IMR-90 (cell line): ENCODE measurements at regions not wholly inside any gene's neighbourhood (a gene's known extent, or its start where the extent isn't known, plus 50 kb on each side); places are given as distances from the start of the nearest gene placed in this dataset.

Source experiments
- ATAC-seq: fragments of 200-7000 bp; cut with Tn5 transposase; 2 replicates; pipeline ENCODE4 v1.9.1; 2020; ENCODE audit warnings: low read depth, mild to moderate bottlenecking, moderate library complexity
- BruUV-seq: library from RNA; stranded (reverse); fragments of 400-500 nt; replicated peaks from 2 replicates; lab custom pipeline; 2021; lab: Mats Ljungman, UMichigan
- CTCF ChIA-PET: fragments of 300-600 bp; formaldehyde crosslinking; extraction: SDS; loops from one replicate; lab custom pipeline; 2021; ENCODE audit warnings: antibody characterized with exemption; lab: Yijun Ruan, JAX
- POLR2A ChIA-PET: fragments of 300-600 bp; sonication (Branson Sonifier 250); formaldehyde crosslinking; loops from one replicate; lab custom pipeline; 2022; ENCODE audit warnings: antibody characterized with exemption; ENCODE audit not compliant: unreplicated experiment; lab: Charles Lee
- DNase-seq: peaks from one replicate; pipeline ENCODE4 v3.0.0; 2013
- H2AFZ ChIP-seq: replicated peaks from 2 replicates; pipeline ENCODE3; 2013; ENCODE audit warnings: low read length, mild to moderate bottlenecking; ENCODE audit not compliant: poor library complexity
- H2AK5ac ChIP-seq: 2 replicates; pipeline ENCODE4 v1.6.1; 2013; ENCODE audit warnings: low read depth, low read length, inconsistent platforms
- H2AK9ac ChIP-seq: replicated peaks from 2 replicates; pipeline ENCODE3; 2013; ENCODE audit warnings: mild to moderate bottlenecking, low read depth, low read length, moderate library complexity; ENCODE audit not compliant: poor library complexity
- H2BK120ac ChIP-seq: 2 replicates; pipeline ENCODE4 v1.6.1; 2013; ENCODE audit warnings: low read depth, low read length, inconsistent platforms
- H2BK15ac ChIP-seq: 3 replicates; pipeline ENCODE4 v1.6.1; 2013; ENCODE audit warnings: low read depth, low read length, inconsistent platforms
- H2BK20ac ChIP-seq: 2 replicates; pipeline ENCODE4 v1.6.1; 2013; ENCODE audit warnings: low read depth, mild to moderate bottlenecking, inconsistent platforms, low read length, moderate library complexity
- H2BK5ac ChIP-seq: 2 replicates; pipeline ENCODE4 v1.6.1; 2013; ENCODE audit warnings: mild to moderate bottlenecking, low read depth, low read length, inconsistent platforms; ENCODE audit not compliant: poor library complexity, severe bottlenecking
- H3K14ac ChIP-seq: replicated peaks from 2 replicates; pipeline ENCODE4 v1.6.1; 2013; ENCODE audit warnings: low read depth, low read length, inconsistent platforms
- H3K18ac ChIP-seq: 2 replicates; pipeline ENCODE4 v1.6.1; 2013; ENCODE audit warnings: low read depth, low read length, control low read depth
- H3K23ac ChIP-seq: 2 replicates; pipeline ENCODE4 v1.6.1; 2013; ENCODE audit warnings: low read depth, low read length, inconsistent platforms
- H3K27ac ChIP-seq: 2 replicates; pipeline ENCODE4 v1.5.1; 2013; ENCODE audit warnings: mild to moderate bottlenecking, control low read depth, low read length; ENCODE audit not compliant: insufficient read depth
- H3K27me3 ChIP-seq: 2 replicates; pipeline ENCODE4 v1.6.1; 2013; ENCODE audit warnings: low read length; ENCODE audit not compliant: control insufficient read depth, insufficient read depth
- H3K36me3 ChIP-seq: 2 replicates; pipeline ENCODE4 v1.6.1; 2013; ENCODE audit warnings: low read length, mixed read lengths; ENCODE audit not compliant: control insufficient read depth, insufficient read depth
- H3K4ac ChIP-seq: 2 replicates; pipeline ENCODE4 v1.6.1; 2013; ENCODE audit warnings: low read depth, low read length, inconsistent platforms
- H3K4me1 ChIP-seq: 2 replicates; pipeline ENCODE4 v1.6.1; 2013; ENCODE audit warnings: low read length, mixed read lengths; ENCODE audit not compliant: control insufficient read depth, insufficient read depth
- H3K4me2 ChIP-seq: 2 replicates; pipeline ENCODE4 v1.6.1; 2013; ENCODE audit warnings: low read depth, mild to moderate bottlenecking, control low read depth, low read length, moderate library complexity
- H3K4me3 ChIP-seq: 2 replicates; pipeline ENCODE4 v1.5.1; 2013; ENCODE audit warnings: low read depth, mild to moderate bottlenecking, control low read depth, low read length, moderate library complexity; ENCODE audit not compliant: insufficient read depth
- H3K56ac ChIP-seq: 2 replicates; pipeline ENCODE4 v1.6.1; 2013; ENCODE audit warnings: low read length, inconsistent platforms; ENCODE audit not compliant: insufficient read depth; ENCODE audit errors: extremely low read depth
- H3K79me1 ChIP-seq, 2 experiments: 2 replicates each; pipeline ENCODE4 v1.6.1; 2013; ENCODE audit warnings: low read length in 2 of 2, inconsistent platforms in 1 of 2, low read depth in 1 of 2
- H3K9ac ChIP-seq: 2 replicates; pipeline ENCODE4 v1.6.1; 2013; ENCODE audit warnings: low read depth, low read length, control low read depth
- H3K9me1 ChIP-seq: 2 replicates; pipeline ENCODE4 v1.6.1; 2013; ENCODE audit warnings: low read length, inconsistent platforms; ENCODE audit not compliant: insufficient read depth
- H3K9me3 ChIP-seq: 2 replicates; pipeline ENCODE4 v1.6.1; 2013; ENCODE audit warnings: low read length; ENCODE audit not compliant: control insufficient read depth, insufficient read depth
- H4K20me1 ChIP-seq: 2 replicates; pipeline ENCODE4 v1.6.1; 2013; ENCODE audit warnings: low read length, inconsistent platforms; ENCODE audit not compliant: insufficient read depth
- H4K5ac ChIP-seq: 2 replicates; pipeline ENCODE4 v1.6.1; 2013; ENCODE audit warnings: mild to moderate bottlenecking, low read depth, low read length, control low read depth
- H4K8ac ChIP-seq, 2 experiments: 2 replicates each; pipeline ENCODE4 v1.6.1; 2013; ENCODE audit warnings: low read depth in 2 of 2, low read length in 2 of 2, control low read depth in 1 of 2, inconsistent platforms in 1 of 2
- H4K91ac ChIP-seq: 2 replicates; pipeline ENCODE4 v1.6.1; 2013; ENCODE audit warnings: low read depth, low read length, inconsistent platforms; ENCODE audit not compliant: insufficient read depth
- BHLHE40 ChIP-seq: fragments of 150-350 bp; IDR thresholded peaks from 2 replicates; pipeline ENCODE4 v1.6.1; 2016; ENCODE audit warnings: mild to moderate bottlenecking, low read depth, low read length
- CEBPB ChIP-seq: IDR thresholded peaks from 2 replicates; pipeline ENCODE4 v1.6.1; 2012; ENCODE audit warnings: low read depth, low read length, improper control_type of control experiment
- FOS ChIP-seq: fragments of 150-350 bp; IDR thresholded peaks from 2 replicates; pipeline ENCODE4 v1.6.1; 2016; ENCODE audit warnings: low read depth, low read length
- MAFK ChIP-seq: IDR thresholded peaks from 2 replicates; pipeline ENCODE4 v1.6.1; 2012; ENCODE audit warnings: low read depth, low read length, improper control_type of control experiment
- MAZ ChIP-seq: IDR thresholded peaks from 2 replicates; pipeline ENCODE4 v1.6.1; 2012; ENCODE audit warnings: low read depth, mild to moderate bottlenecking, low read length, improper control_type of control experiment, moderate library complexity, borderline replicate concordance
- NFE2L2 ChIP-seq: fragments of 150-350 bp; IDR thresholded peaks from 2 replicates; pipeline ENCODE4 v1.6.1; 2016; ENCODE audit warnings: low read depth, mild to moderate bottlenecking, low read length
- POLR2A ChIP-seq: IDR thresholded peaks from 2 replicates; pipeline ENCODE4 v1.6.1; 2012; ENCODE audit warnings: mild to moderate bottlenecking, low read depth, low read length
- RAD21 ChIP-seq: IDR thresholded peaks from 2 replicates; pipeline ENCODE4 v1.6.1; 2012; ENCODE audit warnings: low read length, improper control_type of control experiment
- RCOR1 ChIP-seq: IDR thresholded peaks from 2 replicates; pipeline ENCODE4 v1.6.1; 2012; ENCODE audit warnings: mild to moderate bottlenecking, low read length, improper control_type of control experiment; ENCODE audit not compliant: insufficient replicate concordance
- RFX5 ChIP-seq: IDR thresholded peaks from 2 replicates; pipeline ENCODE4 v1.8.0; 2012; ENCODE audit warnings: low read depth, mild to moderate bottlenecking, low read length, moderate library complexity
- SMC3 ChIP-seq: fragments of 150-350 bp; IDR thresholded peaks from 2 replicates; pipeline ENCODE4 v1.6.1; 2016; ENCODE audit warnings: low read depth, mild to moderate bottlenecking, antibody characterized with exemption, low read length, moderate library complexity
- USF2 ChIP-seq: fragments of 150-350 bp; IDR thresholded peaks from 2 replicates; pipeline ENCODE4 v1.6.1; 2017; ENCODE audit warnings: mild to moderate bottlenecking, antibody characterized with exemption, low read length, low read depth
- WGBS, 2 experiments: methylation state at CpG; one replicate each; pipeline versions ENCODE4 v1.1.5 to v1.1.7; 2013; ENCODE audit warnings: missing lambda C conversion rate in 2 of 2; ENCODE audit not compliant: insufficient read length in 1 of 2; ENCODE audit errors: extremely low coverage in 2 of 2; 5-methylcytosine and 5-hydroxymethylcytosine counted together
- dilution Hi-C: fragments of 300-500 bp; cut with HindIII; formaldehyde crosslinking; loops from one replicate; pipeline ENCODE4 v1.14.3; 2018; ENCODE audit warnings: low sequenced_read_pairs; ENCODE audit not compliant: unreplicated experiment
- in situ Hi-C: fragments of 300-500 bp; cut with MboI; formaldehyde crosslinking; loops from 3 replicates; pipeline ENCODE4 v1.14.3; 2019; ENCODE audit warnings: low sequenced_read_pairs, inconsistent platforms, mixed read lengths
- intact Hi-C: fragments of 100-400 bp; cut with micrococcal nuclease; formaldehyde crosslinking; loops from 2 replicates; pipeline ENCODE4 v1.10.0; 2022
- TF ChIP-seq, protein P1 (sequence below): fragments of 150-350 bp; IDR thresholded peaks from 2 replicates; pipeline ENCODE4 v1.6.1; 2016; ENCODE audit warnings: low read depth, mild to moderate bottlenecking, low read length, moderate library complexity, borderline replicate concordance
- TF ChIP-seq, protein P2 (sequence below): conservative IDR thresholded peaks from 2 replicates; pipeline ENCODE4 v1.5.1; 2012; ENCODE audit warnings: mild to moderate bottlenecking, low read depth, low read length, improper control_type of control experiment

DNA sequence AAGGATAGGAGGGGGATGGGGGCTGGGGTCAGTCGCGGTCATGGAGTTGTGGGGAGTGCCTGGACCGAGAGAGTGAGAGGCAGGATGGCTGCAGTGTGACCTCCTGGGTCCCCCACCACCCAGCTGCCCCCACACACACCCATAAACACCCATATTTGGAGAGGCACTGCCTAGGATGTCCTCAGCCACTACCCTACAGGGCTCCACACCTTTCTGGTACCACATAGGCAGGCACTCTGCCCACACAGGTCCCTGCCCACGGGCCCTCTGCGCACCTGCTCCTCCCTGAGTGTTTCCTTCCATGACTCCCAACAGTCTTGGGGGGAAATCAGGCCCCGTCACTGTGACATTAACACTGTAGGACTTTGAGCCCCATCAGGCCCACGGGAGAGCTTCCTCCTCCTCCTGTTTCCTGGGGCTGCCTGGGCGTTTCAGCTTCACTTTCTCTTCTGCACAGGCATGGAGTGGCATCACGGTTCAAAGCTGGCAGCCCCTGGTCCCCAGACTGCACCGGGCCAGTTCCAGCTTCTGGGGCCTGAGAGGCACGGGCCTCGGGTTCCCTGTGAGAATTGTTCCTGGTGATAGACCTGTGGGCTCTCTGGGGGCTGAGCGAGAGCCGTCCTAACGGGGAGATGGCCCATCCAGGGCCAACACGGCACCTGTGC, 207.0 kb upstream of the C14orf180 start:
- no peak overlapping the region for H2BK15ac ChIP-seq
- 46% methylated on average over 5 of the region's 16 CpGs; no CpG with 5 or more reads in 1 of the 2 experiments for WGBS, 2 experiments
- BruUV-seq = no TSS peak
- H4K20me1 ChIP-seq = no peaks in the 10 kb centered on the region
- dilution Hi-C loops (no loop called here), intact Hi-C loops (no loop called here), in situ Hi-C loops (no loop called here)
- H4K8ac ChIP-seq = no peak overlapping the region
- H2BK5ac ChIP-seq = no peak overlapping the region
- peaks cover 58% of the 10 kb centered on the region for H3K9me3 ChIP-seq
- no peaks in the 10 kb centered on the region for H3K4me1 ChIP-seq
- no peak overlapping the region for H3K23ac ChIP-seq
- ChIA-PET CTCF (no interaction called here), POLR2A (no interaction called here)
- H3K4me3 ChIP-seq = no peak overlapping the region
- no peak overlapping the region for H2BK20ac ChIP-seq
- no peak overlapping the region for H3K18ac ChIP-seq
- no peaks in the 10 kb centered on the region for H3K9me1 ChIP-seq
- no peak overlapping the region for H3K27ac ChIP-seq
- no peaks in the 10 kb centered on the region for H3K27me3 ChIP-seq
- H3K9ac ChIP-seq = no peak overlapping the region
- H3K79me1 ChIP-seq = no peaks in the 10 kb centered on the region
- H3K4ac ChIP-seq = no peak overlapping the region
- H2AK5ac ChIP-seq = no peak overlapping the region
- no peak overlapping the region for H3K14ac ChIP-seq
- no peaks in the 10 kb centered on the region for H3K36me3 ChIP-seq
- no peak overlapping the region for H2BK120ac ChIP-seq
- no peak for TF ChIP-seq RCOR1
- no peak for TF ChIP-seq SMC3
- TF ChIP-seq USF2 = no peak
- TF ChIP-seq, protein P1, sequence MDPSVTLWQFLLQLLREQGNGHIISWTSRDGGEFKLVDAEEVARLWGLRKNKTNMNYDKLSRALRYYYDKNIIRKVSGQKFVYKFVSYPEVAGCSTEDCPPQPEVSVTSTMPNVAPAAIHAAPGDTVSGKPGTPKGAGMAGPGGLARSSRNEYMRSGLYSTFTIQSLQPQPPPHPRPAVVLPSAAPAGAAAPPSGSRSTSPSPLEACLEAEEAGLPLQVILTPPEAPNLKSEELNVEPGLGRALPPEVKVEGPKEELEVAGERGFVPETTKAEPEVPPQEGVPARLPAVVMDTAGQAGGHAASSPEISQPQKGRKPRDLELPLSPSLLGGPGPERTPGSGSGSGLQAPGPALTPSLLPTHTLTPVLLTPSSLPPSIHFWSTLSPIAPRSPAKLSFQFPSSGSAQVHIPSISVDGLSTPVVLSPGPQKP = no peak
- no peak for TF ChIP-seq RAD21
- TF ChIP-seq, protein P2, sequence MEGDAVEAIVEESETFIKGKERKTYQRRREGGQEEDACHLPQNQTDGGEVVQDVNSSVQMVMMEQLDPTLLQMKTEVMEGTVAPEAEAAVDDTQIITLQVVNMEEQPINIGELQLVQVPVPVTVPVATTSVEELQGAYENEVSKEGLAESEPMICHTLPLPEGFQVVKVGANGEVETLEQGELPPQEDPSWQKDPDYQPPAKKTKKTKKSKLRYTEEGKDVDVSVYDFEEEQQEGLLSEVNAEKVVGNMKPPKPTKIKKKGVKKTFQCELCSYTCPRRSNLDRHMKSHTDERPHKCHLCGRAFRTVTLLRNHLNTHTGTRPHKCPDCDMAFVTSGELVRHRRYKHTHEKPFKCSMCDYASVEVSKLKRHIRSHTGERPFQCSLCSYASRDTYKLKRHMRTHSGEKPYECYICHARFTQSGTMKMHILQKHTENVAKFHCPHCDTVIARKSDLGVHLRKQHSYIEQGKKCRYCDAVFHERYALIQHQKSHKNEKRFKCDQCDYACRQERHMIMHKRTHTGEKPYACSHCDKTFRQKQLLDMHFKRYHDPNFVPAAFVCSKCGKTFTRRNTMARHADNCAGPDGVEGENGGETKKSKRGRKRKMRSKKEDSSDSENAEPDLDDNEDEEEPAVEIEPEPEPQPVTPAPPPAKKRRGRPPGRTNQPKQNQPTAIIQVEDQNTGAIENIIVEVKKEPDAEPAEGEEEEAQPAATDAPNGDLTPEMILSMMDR = no peak
- TF ChIP-seq NFE2L2 = no peak
- no peak for TF ChIP-seq RFX5
- no peak for TF ChIP-seq FOS
- TF ChIP-seq POLR2A = no peak
- no peak for TF ChIP-seq CEBPB
- no peak for TF ChIP-seq BHLHE40
- TF ChIP-seq MAZ = no peak
- TF ChIP-seq MAFK = no peak
- H3K56ac ChIP-seq = no peak overlapping the region
- no peak overlapping the region for H2AFZ ChIP-seq
- no peak for ATAC-seq
- DNase-seq = no peak
- no peak overlapping the region for H4K91ac ChIP-seq
- no peak overlapping the region for H2AK9ac ChIP-seq
- H3K4me2 ChIP-seq = no peak overlapping the region
- H4K5ac ChIP-seq = no peak overlapping the region
